Activated naive CD4-positive, alpha-beta T cell treated with anti-CD3 and anti-CD28 coated beads, Interleukin-2, amount 10 ng/mL, durations not matched to agents 7 days and 5 days (primary cell): ENCODE measurements at regions not wholly inside any gene's neighbourhood (a gene's known extent, or its start where the extent isn't known, plus 50 kb on each side); places are given as distances from the start of the nearest gene placed in this dataset.

ENCODE experiments used
- CTCF ChIA-PET: fragments of 350-600 bp; sonication (Branson Sonifier 250); formaldehyde crosslinking; loops from one replicate; lab custom pipeline; 2021; ENCODE audit warnings: antibody characterized with exemption; lab: Charles Lee
- DNase-seq: peaks from one replicate; pipeline ENCODE4 v3.0.0-alpha.2; 2020
- H3K27ac Mint-ChIP-seq: one replicate; pipeline ENCODE4 v1.8.0; 2021; ENCODE audit warnings: mild to moderate bottlenecking, moderate library complexity, mixed read lengths
- H3K27me3 Mint-ChIP-seq: one replicate; pipeline ENCODE4 v1.8.0; 2021; ENCODE audit warnings: mild to moderate bottlenecking, mixed read lengths
- H3K36me3 Mint-ChIP-seq: one replicate; pipeline ENCODE4 v1.8.0; 2021; ENCODE audit warnings: mixed read lengths
- H3K4me1 Mint-ChIP-seq: one replicate; pipeline ENCODE4 v1.8.0; 2021; ENCODE audit warnings: mixed read lengths
- H3K4me3 Mint-ChIP-seq: one replicate; pipeline ENCODE4 v1.8.0; 2021; ENCODE audit warnings: mild to moderate bottlenecking, moderate library complexity, mixed read lengths
- H3K9me3 Mint-ChIP-seq: one replicate; pipeline ENCODE4 v1.8.0; 2021; ENCODE audit warnings: mixed read lengths

DNA sequence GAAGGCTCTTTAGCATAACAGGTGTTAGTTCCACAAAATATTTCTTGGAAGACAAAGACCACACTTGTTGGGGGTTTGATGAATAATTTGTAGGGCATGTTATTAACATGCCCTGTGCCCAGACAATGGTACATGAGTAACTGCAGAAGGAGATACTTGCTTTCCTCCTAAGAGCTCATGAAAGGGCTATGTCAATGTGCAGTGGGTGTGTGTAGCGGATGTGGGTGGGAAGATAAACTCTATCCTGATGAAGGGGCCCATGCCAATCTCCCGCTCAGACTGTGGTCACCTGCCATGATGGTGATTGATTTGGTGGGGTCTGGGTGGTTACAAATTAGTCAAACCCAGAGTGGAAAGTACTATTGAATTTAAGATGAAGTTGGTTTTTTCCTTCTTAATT is 69.8 kb upstream of the DNAH14 start:
- CTCF ChIA-PET: no interaction called here
- H3K4me1 Mint-ChIP-seq: no peaks in the 10 kb centered on the region
- no peaks in the 10 kb centered on the region for H3K9me3 Mint-ChIP-seq
- H3K27me3 Mint-ChIP-seq: peaks cover 5% of the 10 kb centered on the region
- no peaks in the 10 kb centered on the region for H3K36me3 Mint-ChIP-seq
- no peak overlapping the region for H3K4me3 Mint-ChIP-seq
- no peak for DNase-seq
- H3K27ac Mint-ChIP-seq: no peak overlapping the region

DNA sequence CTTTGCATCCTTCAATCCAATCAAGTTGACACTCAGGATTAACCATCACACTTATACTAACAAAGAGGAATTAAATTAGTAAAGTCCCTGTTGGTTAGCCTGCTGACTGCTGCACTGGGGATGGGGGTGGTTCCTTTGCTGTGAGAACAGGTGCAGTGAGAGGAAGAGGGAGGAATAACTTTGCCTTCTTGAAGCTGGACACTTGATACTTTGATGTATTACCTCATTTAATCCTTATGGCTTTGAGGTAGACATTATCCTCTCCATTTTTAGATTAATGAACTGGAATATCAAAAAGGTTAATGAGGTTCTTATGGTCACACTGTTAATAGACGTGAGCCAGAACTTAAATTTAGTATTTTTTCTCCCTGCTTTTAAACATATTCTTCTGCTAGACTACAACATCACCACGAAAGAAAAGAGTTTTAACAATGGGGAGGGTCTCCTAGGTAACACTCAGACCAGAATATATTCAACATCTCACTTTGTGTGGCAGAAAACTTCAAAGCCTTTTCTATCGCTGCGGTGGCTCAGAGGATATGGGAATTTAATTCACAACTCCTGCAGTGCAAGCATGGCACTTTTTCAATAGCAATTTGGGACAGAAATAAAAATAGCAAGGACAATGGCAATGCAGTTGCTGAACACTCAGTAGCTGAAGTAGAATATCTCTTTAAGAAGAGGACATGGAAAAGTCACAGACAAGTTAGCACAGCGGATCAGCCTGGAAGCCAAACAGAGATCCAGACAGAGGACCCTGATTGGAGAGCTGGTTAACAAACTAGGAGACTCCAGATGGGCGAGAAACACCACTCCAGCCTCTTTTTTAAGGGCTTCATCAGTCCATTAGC is 68.8 kb upstream of the DNAH14 start:
- CTCF ChIA-PET: no interaction called here

DNA sequence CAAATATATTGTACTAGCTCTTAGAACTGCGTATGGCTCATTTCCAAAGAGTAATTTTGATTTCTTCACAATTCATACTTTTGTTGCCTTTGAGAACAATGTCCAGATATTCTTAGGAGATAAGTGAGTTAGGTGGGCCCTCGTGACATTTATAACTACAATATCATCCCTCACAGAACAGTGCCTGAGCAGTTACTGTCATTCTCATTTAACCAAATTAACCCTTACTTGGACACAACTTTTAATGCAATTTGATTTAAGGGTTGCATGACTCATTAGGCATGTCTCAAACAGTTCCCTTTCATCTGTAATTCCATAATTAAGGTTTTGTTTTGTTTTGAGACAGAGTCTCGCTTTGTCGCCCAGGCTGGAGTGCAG is 68.1 kb upstream of the DNAH14 start:
- Mint-ChIP-seq H3K4me3 (no peak overlapping the region), H3K27me3 (peaks cover 5% of the 10 kb centered on the region), H3K4me1 (no peaks in the 10 kb centered on the region), H3K9me3 (peaks cover 2% of the 10 kb centered on the region), H3K36me3 (no peaks in the 10 kb centered on the region), H3K27ac (no peak overlapping the region)
- no peak for DNase-seq
- CTCF ChIA-PET: no interaction called here

More for the DNA sequence above, 68.8 kb upstream of the DNAH14 start:
- Mint-ChIP-seq H3K27ac (no peak overlapping the region), H3K9me3 (peaks cover 2% of the 10 kb centered on the region), H3K4me3 (no peak overlapping the region), H3K36me3 (no peaks in the 10 kb centered on the region), H3K27me3 (peaks cover 5% of the 10 kb centered on the region), H3K4me1 (no peaks in the 10 kb centered on the region)
- DNase-seq: no peak

GRCh38 chr1:224863486-224863885 is 66.0 kb upstream of the DNAH14 start:
- Mint-ChIP-seq H3K27ac (no peak overlapping the region), H3K4me3 (no peak overlapping the region), H3K4me1 (no peaks in the 10 kb centered on the region), H3K27me3 (peaks cover 5% of the 10 kb centered on the region), H3K9me3 (peaks cover 2% of the 10 kb centered on the region), H3K36me3 (no peaks in the 10 kb centered on the region)
- DNase-seq: no peak
- CTCF ChIA-PET: interaction anchor here (2.3 kb wide), 1 partner anchor 11 kb away, joined by 14 read pairs; no protein-coding TSS in a partner anchor

DNA sequence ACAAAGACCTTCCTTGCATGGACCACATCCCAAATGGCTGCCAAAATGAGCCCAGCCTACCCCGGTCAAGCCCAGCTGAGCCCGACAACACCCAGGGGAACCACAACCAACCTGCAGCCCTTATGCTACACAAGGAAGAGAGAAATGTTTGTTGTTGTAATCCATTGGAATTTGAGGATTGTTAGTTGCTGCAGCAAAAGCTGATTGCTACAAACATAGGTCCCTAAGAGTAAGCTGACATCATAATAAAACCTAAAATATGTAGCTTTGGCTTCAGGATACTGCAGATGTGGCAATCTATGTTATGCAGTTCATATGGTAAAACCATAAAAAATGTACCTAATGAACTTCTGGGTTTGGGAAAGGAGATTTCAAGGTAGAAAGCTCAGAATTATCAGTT is 65.5 kb upstream of the DNAH14 start:
- CTCF ChIA-PET: interaction anchor here (2.3 kb wide), 1 partner anchor 12 kb away, joined by 14 read pairs; no protein-coding TSS in a partner anchor
- H3K4me1 Mint-ChIP-seq: no peaks in the 10 kb centered on the region
- H3K27ac Mint-ChIP-seq: no peak overlapping the region
- no peaks in the 10 kb centered on the region for H3K36me3 Mint-ChIP-seq
- H3K27me3 Mint-ChIP-seq: peaks cover 5% of the 10 kb centered on the region
- H3K4me3 Mint-ChIP-seq: no peak overlapping the region
- peaks cover 2% of the 10 kb centered on the region for H3K9me3 Mint-ChIP-seq
- no peak for DNase-seq

GRCh38 chr1:224865510-224865909 is 64.0 kb upstream of the DNAH14 start:
- H3K27me3 Mint-ChIP-seq: no peaks in the 10 kb centered on the region
- no peak overlapping the region for H3K4me3 Mint-ChIP-seq
- no peaks in the 10 kb centered on the region for H3K4me1 Mint-ChIP-seq
- H3K27ac Mint-ChIP-seq: no peak overlapping the region
- no peak for DNase-seq
- CTCF ChIA-PET: no interaction called here
- H3K9me3 Mint-ChIP-seq: peaks cover 2% of the 10 kb centered on the region
- no peaks in the 10 kb centered on the region for H3K36me3 Mint-ChIP-seq

GRCh38 chr1:224866940-224867339 is 62.5 kb upstream of the DNAH14 start:
- Mint-ChIP-seq H3K36me3 (no peaks in the 10 kb centered on the region), H3K9me3 (peaks cover 2% of the 10 kb centered on the region), H3K27ac (no peak overlapping the region), H3K27me3 (no peaks in the 10 kb centered on the region), H3K4me1 (no peaks in the 10 kb centered on the region), H3K4me3 (no peak overlapping the region)
- DNase-seq: no peak
- CTCF ChIA-PET: no interaction called here

DNA sequence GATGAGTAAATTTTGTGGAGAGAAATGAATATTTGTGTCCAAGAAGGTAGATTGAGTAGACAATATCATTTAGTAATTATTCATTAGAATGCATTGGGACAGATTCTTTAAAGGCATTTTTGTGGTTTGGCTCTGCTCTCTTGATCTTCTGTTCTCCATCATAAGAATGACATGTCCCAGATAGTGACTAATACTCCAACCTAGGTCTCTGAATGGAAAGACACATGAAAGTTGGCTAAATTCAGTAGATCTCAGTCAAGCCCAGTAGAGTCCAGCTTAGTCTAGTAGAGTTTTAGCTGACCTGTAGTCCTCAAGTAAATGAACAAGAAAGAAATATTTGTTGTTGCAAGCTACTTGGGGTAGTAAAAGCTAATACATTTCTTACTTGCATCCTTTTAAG is 61.8 kb upstream of the DNAH14 start:
- H3K4me1 Mint-ChIP-seq: no peaks in the 10 kb centered on the region
- no peak overlapping the region for H3K4me3 Mint-ChIP-seq
- H3K27me3 Mint-ChIP-seq: no peaks in the 10 kb centered on the region
- DNase-seq: no peak
- CTCF ChIA-PET: no interaction called here
- H3K9me3 Mint-ChIP-seq: peaks cover 2% of the 10 kb centered on the region
- H3K27ac Mint-ChIP-seq: no peak overlapping the region
- no peaks in the 10 kb centered on the region for H3K36me3 Mint-ChIP-seq

- no peak overlapping the region for H3K4me3 Mint-ChIP-seq
- no peaks in the 10 kb centered on the region for H3K36me3 Mint-ChIP-seq
- no peak for DNase-seq
- H3K9me3 Mint-ChIP-seq: no peaks in the 10 kb centered on the region
- CTCF ChIA-PET: no interaction called here
- H3K27me3 Mint-ChIP-seq: no peaks in the 10 kb centered on the region
- H3K27ac Mint-ChIP-seq: no peak overlapping the region
- no peaks in the 10 kb centered on the region for H3K4me1 Mint-ChIP-seq
Measured at GRCh38 chr1:224872832-224873433, 56.5 kb upstream of the DNAH14 start.

GRCh38 chr1:224873434-224874369 is 55.8 kb upstream of the DNAH14 start:
- Mint-ChIP-seq H3K4me3 (no peak overlapping the region), H3K27ac (no peak overlapping the region), H3K36me3 (no peaks in the 10 kb centered on the region), H3K9me3 (no peaks in the 10 kb centered on the region), H3K27me3 (no peaks in the 10 kb centered on the region), H3K4me1 (no peaks in the 10 kb centered on the region)
- CTCF ChIA-PET: interaction anchor here (1.8 kb wide), 1 partner anchor 22 kb away, joined by 5 read pairs; no protein-coding TSS in a partner anchor
- DNase-seq: no peak

- DNase-seq: no peak
Measured at GRCh38 chr1:224874775-224875174, 54.7 kb upstream of the DNAH14 start.

GRCh38 chr1:224879162-224879803 is 50.2 kb upstream of the DNAH14 start:
- CTCF ChIA-PET: no interaction called here
- no peak overlapping the region for H3K4me3 Mint-ChIP-seq
- H3K9me3 Mint-ChIP-seq: no peaks in the 10 kb centered on the region
- H3K36me3 Mint-ChIP-seq: no peaks in the 10 kb centered on the region
- H3K27me3 Mint-ChIP-seq: no peaks in the 10 kb centered on the region
- H3K27ac Mint-ChIP-seq: no peak overlapping the region
- no peaks in the 10 kb centered on the region for H3K4me1 Mint-ChIP-seq
- no peak for DNase-seq

More at GRCh38 chr1:224874775-224875174, 54.7 kb upstream of the DNAH14 start:
- no peak overlapping the region for H3K4me3 Mint-ChIP-seq
- CTCF ChIA-PET: interaction anchor here (1.8 kb wide), 1 partner anchor 24 kb away, joined by 5 read pairs; no protein-coding TSS in a partner anchor
- no peaks in the 10 kb centered on the region for H3K4me1 Mint-ChIP-seq
- no peaks in the 10 kb centered on the region for H3K27me3 Mint-ChIP-seq
- no peaks in the 10 kb centered on the region for H3K9me3 Mint-ChIP-seq
- no peaks in the 10 kb centered on the region for H3K36me3 Mint-ChIP-seq
- no peak overlapping the region for H3K27ac Mint-ChIP-seq
